KMS-11 (cell line): ENCODE measurements at regions not wholly inside any gene's neighbourhood (a gene's known extent, or its start where the extent isn't known, plus 50 kb on each side); places are given as distances from the start of the nearest gene placed in this dataset.

Experiments
- H2AFZ ChIP-seq: fragments of 200-600 bp; sonication (generic); 2 replicates; pipeline ENCODE4 v1.6.1; 2016; ENCODE audit warnings: antibody characterized with exemption, mixed run types, low read depth
- H3K27ac ChIP-seq: fragments of 200-600 bp; sonication (generic); 2 replicates; pipeline ENCODE4 v1.6.1; 2016; ENCODE audit warnings: mild to moderate bottlenecking, mixed run types
- H3K27me3 ChIP-seq: fragments of 200-600 bp; sonication (generic); 2 replicates; pipeline ENCODE4 v1.6.1; 2017; ENCODE audit warnings: mild to moderate bottlenecking, low read depth, mixed run types, moderate library complexity; ENCODE audit not compliant: insufficient read depth
- H3K36me3 ChIP-seq: fragments of 200-600 bp; sonication (generic); 2 replicates; pipeline ENCODE4 v1.6.1; 2017; ENCODE audit warnings: mild to moderate bottlenecking, mixed run types; ENCODE audit not compliant: insufficient read depth
- H3K4me1 ChIP-seq: fragments of 200-600 bp; sonication (generic); 2 replicates; pipeline ENCODE4 v1.6.1; 2016; ENCODE audit warnings: mild to moderate bottlenecking, low read depth, mixed run types; ENCODE audit not compliant: poor library complexity, severe bottlenecking
- H3K4me2 ChIP-seq: fragments of 200-600 bp; sonication (generic); 2 replicates; pipeline ENCODE4 v1.7.0; 2016; ENCODE audit warnings: mild to moderate bottlenecking, mixed run types
- H3K4me3 ChIP-seq: fragments of 200-600 bp; sonication (generic); IDR thresholded peaks from 2 replicates; pipeline ENCODE4 v1.6.1; 2017; ENCODE audit warnings: low read depth, low read length, mixed read lengths; ENCODE audit not compliant: insufficient read depth
- H3K79me2 ChIP-seq: fragments of 200-600 bp; sonication (generic); 2 replicates; pipeline ENCODE4 v1.6.1; 2016; ENCODE audit warnings: low read depth, mixed run types; ENCODE audit not compliant: insufficient read depth
- H3K9ac ChIP-seq: fragments of 200-600 bp; sonication (generic); 2 replicates; pipeline ENCODE4 v1.6.1; 2016; ENCODE audit warnings: mild to moderate bottlenecking, mixed run types
- H4K20me1 ChIP-seq: fragments of 200-600 bp; sonication (generic); 2 replicates; pipeline ENCODE4 v1.6.1; 2016; ENCODE audit warnings: mild to moderate bottlenecking, mixed run types; ENCODE audit not compliant: insufficient read depth
- CTCF ChIP-seq: fragments of 200-600 bp; sonication (generic); conservative IDR thresholded peaks from 2 replicates; pipeline ENCODE4 v1.6.1; 2017; ENCODE audit warnings: low read depth, mild to moderate bottlenecking, antibody characterized with exemption, low read length, moderate library complexity, mixed read lengths

GRCh38 chr6:84460491-84460890 lies 233.0 kb upstream of the CEP162 start:
- no peak for TF ChIP-seq CTCF
- H3K36me3 ChIP-seq: no peaks in the 10 kb centered on the region
- H3K79me2 ChIP-seq: no peaks in the 10 kb centered on the region
- H3K9ac ChIP-seq: no peak overlapping the region
- H3K27me3 ChIP-seq: no peaks in the 10 kb centered on the region
- no peak overlapping the region for H2AFZ ChIP-seq
- H3K27ac ChIP-seq: no peak overlapping the region
- no peak overlapping the region for H3K4me3 ChIP-seq
- no peaks in the 10 kb centered on the region for H4K20me1 ChIP-seq
- no peaks in the 10 kb centered on the region for H3K4me1 ChIP-seq
- H3K4me2 ChIP-seq: no peak overlapping the region

GRCh38 chr6:84459401-84459800 lies 232.0 kb upstream of the CEP162 start:
- Histone ChIP-seq H3K9ac (no peak overlapping the region), H3K4me3 (no peak overlapping the region), H2AFZ (no peak overlapping the region), H3K4me2 (no peak overlapping the region), H3K27me3 (no peaks in the 10 kb centered on the region), H3K27ac (no peak overlapping the region), H3K4me1 (no peaks in the 10 kb centered on the region), H3K79me2 (no peaks in the 10 kb centered on the region), H3K36me3 (no peaks in the 10 kb centered on the region), H4K20me1 (no peaks in the 10 kb centered on the region)
- no peak for TF ChIP-seq CTCF

- Histone ChIP-seq H3K4me1 (no peaks in the 10 kb centered on the region), H3K9ac (no peak overlapping the region), H3K4me3 (no peak overlapping the region), H3K36me3 (no peaks in the 10 kb centered on the region), H3K4me2 (no peak overlapping the region), H3K27me3 (no peaks in the 10 kb centered on the region), H2AFZ (no peak overlapping the region), H3K79me2 (no peaks in the 10 kb centered on the region), H4K20me1 (no peaks in the 10 kb centered on the region), H3K27ac (no peak overlapping the region)
- TF ChIP-seq CTCF: no peak
Measured at GRCh38 chr6:84458271-84458670, 230.8 kb upstream of the CEP162 start.

GRCh38 chr6:84457276-84457675 lies 229.8 kb upstream of the CEP162 start:
- Histone ChIP-seq H3K9ac (no peak overlapping the region), H4K20me1 (no peaks in the 10 kb centered on the region), H3K27me3 (no peaks in the 10 kb centered on the region), H3K27ac (no peak overlapping the region), H3K79me2 (no peaks in the 10 kb centered on the region), H3K4me3 (no peak overlapping the region), H3K4me2 (no peak overlapping the region), H3K36me3 (no peaks in the 10 kb centered on the region), H3K4me1 (no peaks in the 10 kb centered on the region), H2AFZ (no peak overlapping the region)
- no peak for TF ChIP-seq CTCF

- Histone ChIP-seq H3K4me1 (no peaks in the 10 kb centered on the region), H3K36me3 (no peaks in the 10 kb centered on the region), H3K79me2 (no peaks in the 10 kb centered on the region), H3K9ac (no peak overlapping the region), H3K27ac (no peak overlapping the region), H2AFZ (no peak overlapping the region), H3K4me3 (no peak overlapping the region), H4K20me1 (no peaks in the 10 kb centered on the region), H3K4me2 (no peak overlapping the region), H3K27me3 (no peaks in the 10 kb centered on the region)
- TF ChIP-seq CTCF: no peak
Measured at GRCh38 chr6:84456803-84457202, 229.4 kb upstream of the CEP162 start.
